ENCODE measurements at regions not wholly inside any gene's neighbourhood (a gene's known extent, or its start where the extent isn't known, plus 50 kb on each side); places are given as distances from the start of the nearest gene placed in this dataset.
"Not testable (repeated sequence)": the region's sequence is repeated elsewhere in the genome, so short reads cannot be mapped to it uniquely, and the experiment has no call there.

- DNase-seq (ENCODE audit: low spot score) = no peak
Observed at GRCh38 chr15:87578776-87579175, 677.8 kb downstream of the NTRK3 start.

- no peak for DNase-seq (ENCODE audit: low spot score)
Observed at GRCh38 chr15:87577336-87577735, 679.2 kb downstream of the NTRK3 start.

DNA sequence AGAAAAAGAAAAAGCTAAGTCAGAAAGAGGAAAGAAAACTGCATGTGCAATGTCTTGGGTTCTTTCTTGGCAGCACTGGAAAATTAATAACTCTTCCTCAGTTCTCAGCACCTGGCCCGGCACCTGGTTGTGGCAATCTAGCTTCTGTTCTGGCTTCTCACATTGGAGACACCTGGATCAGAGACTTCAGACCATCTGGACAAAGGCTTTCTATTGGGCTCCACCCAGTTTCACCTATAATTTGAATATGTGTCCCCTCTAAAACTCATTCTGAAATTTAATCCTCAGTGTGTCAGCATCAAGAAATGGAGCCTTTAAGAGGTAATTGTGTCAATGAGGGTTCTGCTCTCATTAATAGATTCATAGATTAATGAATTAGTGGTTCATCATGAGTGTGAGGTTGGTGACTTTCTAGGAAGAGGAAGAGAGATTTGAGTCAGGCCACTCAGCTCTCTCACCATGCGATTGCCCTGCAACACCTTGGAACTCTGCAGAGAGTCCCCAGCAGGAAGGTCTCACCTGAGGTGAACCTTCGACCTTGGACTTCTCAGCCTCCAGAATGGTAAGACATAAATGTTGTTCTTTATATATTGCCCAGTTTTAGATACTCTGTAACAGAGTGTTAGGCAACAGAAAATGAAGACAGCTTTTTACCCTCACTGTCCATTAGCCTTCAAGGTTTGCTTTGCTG lies 679.9 kb downstream of the NTRK3 start:
- DNase-seq (ENCODE audit: low spot score) = no peak

- peak; percentile 83 for DNase-seq (ENCODE audit: low spot score)
Observed at GRCh38 chr15:87575896-87576473, 680.6 kb downstream of the NTRK3 start.

DNA sequence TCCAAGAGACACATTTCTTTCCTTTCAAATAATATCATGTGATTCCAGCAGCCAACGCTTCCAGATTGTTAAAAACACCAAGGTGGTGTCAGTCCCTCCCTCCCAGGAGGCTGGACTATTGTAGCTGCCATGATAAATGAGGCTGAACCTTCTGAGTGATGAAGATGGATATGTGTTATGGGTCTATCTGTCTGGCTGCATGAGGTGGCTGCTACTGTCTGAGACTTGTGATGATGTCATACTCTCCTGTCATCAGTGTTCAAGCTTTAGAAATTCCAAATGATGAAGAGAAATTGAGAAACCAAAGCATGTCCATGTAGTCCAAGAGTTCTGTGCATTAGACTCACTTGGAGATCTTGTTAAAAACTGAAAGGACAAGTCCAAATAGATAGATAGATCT lies 683.0 kb downstream of the NTRK3 start:
- no peak for DNase-seq (ENCODE audit: low spot score)

DNA sequence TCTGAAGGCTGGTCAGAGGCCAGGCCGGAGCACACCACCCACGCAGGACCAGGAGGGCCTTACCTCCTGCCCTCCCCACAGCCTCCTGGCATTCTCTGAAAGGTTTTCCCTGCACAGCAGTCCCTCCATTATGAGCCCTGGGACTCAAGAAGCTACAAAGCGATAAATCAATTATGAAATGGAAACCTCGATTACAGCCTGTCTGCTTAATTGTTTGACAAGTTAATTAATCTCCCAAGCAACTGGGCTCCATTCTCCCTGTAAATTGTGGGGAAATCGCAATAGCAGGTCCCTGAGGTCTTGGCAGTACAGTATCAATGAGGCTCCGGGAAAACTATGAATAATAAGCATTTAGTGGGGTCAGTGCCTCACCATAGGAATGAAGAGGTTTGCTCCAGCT lies 683.5 kb downstream of the NTRK3 start:
- DNase-seq (ENCODE audit: low spot score) = no peak

DNA sequence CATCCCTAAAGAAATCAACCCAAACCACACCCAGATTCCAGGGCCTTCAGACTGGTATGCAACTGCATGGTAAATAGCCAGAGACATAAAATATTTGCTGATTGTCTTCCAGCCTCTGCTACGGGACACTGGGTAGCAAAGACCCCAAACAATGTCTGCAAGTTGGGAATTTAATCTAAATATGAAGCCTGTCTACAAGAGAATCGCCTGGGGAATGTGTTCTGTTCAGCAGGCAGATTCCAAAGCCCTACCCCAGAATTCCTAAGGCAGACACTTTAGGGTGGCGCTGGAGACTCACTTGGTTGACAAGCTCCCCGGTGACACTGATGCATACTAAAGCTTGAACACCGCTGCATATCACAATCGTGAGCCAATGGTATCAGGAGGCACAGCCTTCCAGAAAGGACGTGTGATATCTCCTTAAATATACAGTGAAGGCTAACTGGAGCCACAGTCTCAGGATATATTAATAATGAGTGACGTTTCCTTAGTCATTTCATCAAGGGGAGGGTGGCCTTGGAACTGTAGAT lies 684.1 kb downstream of the NTRK3 start:
- DNase-seq (ENCODE audit: low spot score) = no peak

- no peak for DNase-seq (ENCODE audit: low spot score)
Observed at GRCh38 chr15:87570206-87570605, 686.3 kb downstream of the NTRK3 start.

- DNase-seq (ENCODE audit: low spot score) = no peak
Observed at GRCh38 chr15:87569581-87569980, 687.0 kb downstream of the NTRK3 start.

- DNase-seq (ENCODE audit: low spot score) = no peak
Observed at GRCh38 chr15:87567406-87568030, 689.0 kb downstream of the NTRK3 start.

DNA sequence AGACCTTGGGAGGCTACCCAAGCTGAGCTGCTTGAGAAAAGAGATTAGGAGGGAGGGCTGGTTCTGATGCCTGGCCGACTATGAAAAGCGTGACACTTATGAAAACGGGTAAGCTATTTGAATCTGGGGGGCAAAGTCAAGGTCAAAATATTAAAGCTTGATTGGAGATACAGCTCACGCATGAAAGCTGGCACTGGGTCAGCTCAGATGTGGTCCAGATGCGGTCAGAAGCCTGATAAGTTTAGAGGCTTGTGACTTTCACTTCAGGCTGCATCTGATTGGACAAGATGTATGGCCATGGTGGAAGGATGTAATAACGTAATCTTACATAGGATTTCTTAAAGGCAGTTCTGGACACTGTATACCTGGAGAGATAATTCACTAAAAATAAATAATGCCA lies 690.3 kb downstream of the NTRK3 start:
- DNase-seq (ENCODE audit: low spot score) = no peak

GRCh38 chr15:87564681-87565080 lies 691.9 kb downstream of the NTRK3 start:
- DNase-seq (ENCODE audit: low spot score) = no peak

GRCh38 chr15:87563869-87564268 lies 692.7 kb downstream of the NTRK3 start:
- DNase-seq (ENCODE audit: low spot score) = no peak

DNA sequence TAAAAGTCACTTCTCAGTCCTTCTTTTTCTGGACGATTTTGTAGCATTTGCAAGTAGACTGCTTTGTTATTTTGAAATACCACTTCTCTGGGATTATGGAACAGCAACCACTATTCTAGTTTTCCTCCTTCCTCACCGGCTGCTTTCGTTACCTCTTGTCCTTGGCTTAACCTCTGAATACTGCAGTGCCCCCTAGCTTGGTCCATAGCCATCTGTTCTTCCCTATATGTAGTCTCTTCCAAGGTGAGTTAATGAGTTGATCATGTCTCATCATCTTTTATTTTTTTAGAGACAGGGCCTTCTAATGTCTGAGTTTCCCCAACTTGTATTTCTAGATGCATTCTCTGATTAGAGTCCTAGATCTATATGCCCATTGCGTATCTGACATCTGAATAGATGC lies 694.3 kb downstream of the NTRK3 start:
- DNase-seq (ENCODE audit: low spot score) = no peak

DNA sequence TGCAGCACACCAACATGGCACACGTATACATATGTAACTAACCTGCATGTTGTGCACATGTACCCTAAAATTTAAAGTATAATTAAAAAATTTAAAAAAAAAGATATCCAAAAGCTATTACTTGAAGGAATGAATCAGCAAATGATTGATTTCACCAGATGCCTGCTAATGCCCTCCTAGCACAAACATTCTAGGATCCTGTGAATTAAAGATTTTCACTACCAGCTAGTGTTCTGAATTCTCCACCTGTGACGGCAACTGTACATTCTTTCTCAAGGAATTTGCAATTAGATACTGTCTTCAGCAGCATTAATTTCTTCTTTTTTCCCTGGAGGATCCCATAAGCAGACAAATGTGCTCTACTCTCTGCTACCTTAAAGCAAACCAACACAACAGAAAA lies 694.9 kb downstream of the NTRK3 start:
- no peak for DNase-seq (ENCODE audit: low spot score)

GRCh38 chr15:87557881-87558280 lies 698.7 kb downstream of the NTRK3 start:
- no peak for DNase-seq (ENCODE audit: low spot score)

GRCh38 chr15:87556886-87557285 lies 699.7 kb downstream of the NTRK3 start:
- DNase-seq (ENCODE audit: low spot score) = no peak

- no peak for DNase-seq (ENCODE audit: low spot score)
Observed at GRCh38 chr15:87549860-87550259, 706.7 kb downstream of the NTRK3 start.

GRCh38 chr15:87549296-87549695 lies 707.2 kb downstream of the NTRK3 start:
- no peak for DNase-seq (ENCODE audit: low spot score)

DNA sequence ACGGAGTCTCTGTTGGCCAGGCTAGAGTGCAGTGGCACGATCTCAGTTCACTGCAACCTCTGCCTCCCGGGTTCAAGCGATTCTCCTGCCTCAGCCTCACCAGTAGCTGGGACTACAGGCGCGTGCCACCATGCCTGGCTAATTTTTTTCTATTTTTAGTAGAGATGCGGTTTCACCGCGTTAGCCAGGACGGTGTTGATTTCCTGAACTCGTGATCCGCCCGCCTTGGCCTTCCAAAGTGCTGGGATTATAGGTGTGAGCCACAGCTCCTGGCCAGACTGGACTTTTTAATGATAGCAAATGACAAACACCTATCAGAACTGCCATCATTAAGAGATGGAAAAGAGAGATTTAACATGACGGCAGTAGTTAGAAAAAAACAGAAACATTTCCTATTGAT lies 707.9 kb downstream of the NTRK3 start:
- DNase-seq (ENCODE audit: low spot score) = not testable (repeated sequence)

- DNase-seq (ENCODE audit: low spot score) = no peak
Observed at GRCh38 chr15:87547470-87548181, 708.9 kb downstream of the NTRK3 start.

DNA sequence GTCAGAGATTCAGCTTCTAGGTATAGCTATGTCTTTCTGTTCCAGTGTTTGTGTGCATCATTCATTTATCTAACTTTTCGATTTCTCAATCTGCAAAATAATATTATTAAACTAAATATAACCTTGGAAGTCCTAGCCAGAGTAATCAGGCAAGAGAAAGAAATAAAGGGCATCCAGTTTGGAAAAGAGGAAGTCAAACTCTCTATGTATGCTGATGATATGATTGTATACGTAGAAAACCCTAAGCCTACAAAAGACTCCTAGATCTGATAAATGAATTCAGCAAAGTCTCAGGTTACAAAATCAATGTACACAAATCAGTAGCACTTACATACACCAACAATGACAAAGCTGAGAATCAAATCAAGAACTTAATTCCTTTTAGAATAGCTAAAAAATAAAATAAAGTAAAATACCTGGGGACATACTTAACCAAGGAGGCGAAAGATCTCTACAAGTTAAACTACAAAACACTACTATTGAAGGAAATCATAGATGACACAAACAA lies 718.2 kb downstream of the NTRK3 start:
- no peak for DNase-seq (ENCODE audit: low spot score)

DNA sequence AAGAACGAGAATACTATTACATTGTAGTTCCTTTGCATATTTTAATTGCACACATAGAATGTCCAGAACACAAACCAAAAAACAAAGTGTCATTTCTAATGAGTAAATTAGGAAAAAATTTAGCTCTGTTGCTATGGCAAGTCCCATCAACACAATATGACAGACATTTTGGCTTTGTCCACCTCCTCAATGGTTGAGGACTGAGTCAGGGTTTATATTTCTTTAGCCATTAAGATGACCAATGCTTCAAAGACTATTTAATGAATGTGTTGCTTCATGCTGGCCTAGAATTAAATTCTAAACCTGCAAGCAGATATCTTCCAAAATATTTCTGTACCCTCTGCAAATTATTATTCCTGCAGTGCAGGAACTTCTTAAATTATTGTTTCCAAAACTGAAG lies 719.2 kb downstream of the NTRK3 start:
- DNase-seq (ENCODE audit: low spot score) = no peak
